Stromal cell of bone marrow (primary cell): ENCODE measurements at regions not wholly inside any gene's neighbourhood (a gene's known extent, or its start where the extent isn't known, plus 50 kb on each side); places are given as distances from the start of the nearest gene placed in this dataset.

Source experiments
- DNase-seq: peaks from one replicate; pipeline ENCODE4 v3.0.0-alpha.2; 2012; ENCODE audit warnings: low read depth

DNA sequence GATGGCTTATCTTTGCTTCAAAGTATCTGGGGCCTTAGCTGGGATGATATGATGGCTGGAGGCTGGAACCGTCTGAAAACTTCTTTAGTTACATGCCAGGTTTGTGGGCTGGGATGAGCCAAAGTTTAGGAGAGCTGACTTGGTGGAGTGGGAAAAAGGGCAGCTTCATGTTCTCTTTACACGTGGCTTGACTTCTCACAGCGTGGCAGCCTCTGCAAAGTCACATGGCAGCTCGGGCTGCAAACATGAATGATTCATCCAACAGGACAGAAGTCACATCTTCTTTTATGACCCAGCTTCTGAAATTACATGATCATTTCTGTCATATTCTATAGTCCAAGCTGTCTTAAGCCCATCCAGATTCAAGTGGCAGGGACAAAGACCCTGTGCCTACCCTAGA, 176.0 kb downstream of the OLFM4 start:
- DNase-seq, result no peak

DNA sequence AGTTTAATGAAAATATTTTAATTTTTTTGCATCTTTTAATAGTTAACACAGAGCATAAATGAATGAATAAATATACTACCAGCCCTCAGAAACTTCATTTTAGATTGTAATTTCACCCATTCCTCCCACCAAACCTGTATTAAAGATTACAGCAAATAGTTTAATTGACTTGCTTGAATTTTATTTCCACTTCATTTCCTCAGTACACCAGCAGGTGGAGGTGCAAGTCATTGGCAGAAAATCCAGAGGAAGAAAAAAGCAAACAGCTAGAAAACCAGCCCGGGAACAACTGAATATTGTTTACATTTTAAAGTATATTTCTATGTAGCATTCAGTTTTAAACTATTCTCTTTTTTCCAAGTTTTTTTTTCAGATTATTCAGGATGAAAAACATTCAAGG, 177.8 kb downstream of the OLFM4 start:
- no peak for DNase-seq

DNA sequence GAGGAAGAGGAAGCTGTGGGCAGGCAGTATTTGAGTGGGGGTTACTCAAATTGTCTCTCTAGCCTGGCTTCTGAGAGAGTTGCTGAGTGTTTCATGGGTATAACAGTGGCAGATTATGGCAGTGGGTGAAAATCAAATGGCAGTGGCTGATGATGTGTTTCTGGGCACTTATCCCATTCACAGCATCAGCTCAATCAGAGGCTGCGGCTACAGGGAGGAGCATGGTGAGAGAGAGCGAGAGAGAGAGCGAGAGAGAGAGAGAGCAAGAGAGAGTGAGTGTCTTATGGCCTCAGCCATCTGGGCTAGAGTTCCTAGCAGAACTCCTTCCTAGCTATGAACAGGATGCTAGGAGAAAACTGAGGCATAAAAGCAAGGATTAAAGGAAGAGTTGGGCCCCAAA, 178.9 kb downstream of the OLFM4 start:
- DNase-seq, result no peak

DNA sequence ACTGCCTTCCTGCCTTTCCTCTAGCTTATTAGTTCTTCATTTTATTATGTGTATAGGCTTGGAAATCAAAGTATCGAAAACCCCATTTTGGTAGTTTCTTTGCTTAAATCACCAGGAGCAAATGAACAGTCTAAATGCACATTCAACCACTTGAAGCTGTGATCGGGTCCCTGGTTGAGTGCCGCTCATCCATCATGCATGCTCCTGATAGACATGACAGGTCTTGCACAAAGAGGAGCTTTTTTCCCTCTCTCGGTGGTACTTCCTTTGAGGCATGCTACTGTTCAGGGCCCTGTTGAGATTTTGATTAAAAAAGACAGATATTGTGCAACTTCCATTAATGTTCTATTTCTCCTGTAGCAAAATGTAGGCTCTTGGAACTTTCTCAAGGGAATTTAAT, 185.8 kb downstream of the OLFM4 start:
- no peak for DNase-seq

DNA sequence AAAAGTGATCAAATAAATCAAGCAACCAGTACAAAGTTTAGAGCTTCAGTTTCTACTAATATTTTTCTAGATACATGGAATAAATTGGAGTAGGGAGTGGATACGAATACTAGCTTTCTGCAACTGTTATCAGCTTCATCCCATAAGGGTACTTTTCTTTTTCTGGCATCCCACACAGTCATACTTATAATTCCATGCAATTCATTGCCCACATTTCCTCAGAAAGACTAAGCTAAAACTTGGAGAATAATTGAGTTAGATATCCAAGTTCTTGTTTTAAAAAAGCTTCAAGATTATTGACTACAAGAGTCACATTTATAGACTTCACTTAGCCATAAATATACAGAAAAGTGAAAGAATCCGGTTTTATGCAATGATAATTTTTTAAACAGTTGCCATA, 186.9 kb downstream of the OLFM4 start:
- DNase-seq, result no peak

DNA sequence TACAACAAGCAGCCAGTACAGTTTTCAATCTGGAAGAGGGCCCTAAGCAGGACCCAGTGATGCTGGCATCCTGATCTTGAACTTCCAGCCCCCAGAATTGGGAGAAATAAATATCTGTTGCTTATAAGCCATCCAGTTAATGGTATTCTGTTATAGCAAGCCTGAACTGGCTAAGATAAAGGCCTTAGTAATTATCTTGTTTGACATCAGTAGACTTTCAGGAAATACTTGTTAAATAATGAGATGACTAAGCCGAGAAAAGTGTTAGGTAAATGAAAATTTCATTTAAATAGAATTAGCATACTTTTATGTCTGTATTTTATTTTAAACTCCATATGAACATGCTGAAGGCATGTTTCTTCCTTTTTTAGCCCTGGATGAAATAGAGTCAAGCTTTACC, 188.2 kb downstream of the OLFM4 start:
- no peak for DNase-seq

DNA sequence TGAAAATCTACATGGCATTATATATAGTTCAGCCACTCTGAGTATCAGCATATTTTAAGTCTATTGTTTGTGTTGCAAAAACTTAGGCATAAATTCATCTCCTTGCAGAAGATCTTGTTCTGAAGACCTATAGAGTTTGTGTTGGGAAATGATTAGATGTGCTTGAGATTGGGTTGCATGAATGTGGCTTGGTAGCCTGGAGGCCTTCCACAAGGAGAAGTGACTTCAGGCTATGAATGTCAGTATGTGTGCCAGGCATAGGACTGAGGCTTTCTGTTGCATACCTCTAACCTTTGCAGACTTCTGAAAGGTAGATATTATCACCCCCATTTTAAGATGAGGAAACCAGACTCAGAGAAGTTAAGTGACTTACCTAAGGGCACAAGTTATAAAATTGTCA, 188.6 kb downstream of the OLFM4 start:
- DNase-seq, result no peak

DNA sequence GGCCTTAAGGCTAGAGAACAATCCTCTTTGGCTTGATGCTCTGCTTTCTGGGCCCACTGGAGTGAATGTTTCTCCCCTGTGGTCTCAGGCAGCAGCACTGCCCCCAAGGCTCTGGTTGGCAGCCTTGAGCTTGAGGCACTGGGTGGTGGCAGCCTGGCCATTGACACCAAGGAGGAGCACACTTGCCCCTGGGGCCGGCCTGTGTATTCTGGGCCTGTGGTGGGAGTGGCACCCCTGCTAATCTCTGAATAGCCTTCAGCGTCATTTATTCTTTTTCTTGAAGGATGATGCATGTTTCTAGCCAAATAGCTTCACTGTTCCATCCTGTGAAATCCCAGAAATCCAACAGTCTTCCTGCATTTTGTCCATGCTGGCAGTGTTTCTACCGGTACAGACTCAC, 191.4 kb downstream of the OLFM4 start:
- DNase-seq, result no peak

DNA sequence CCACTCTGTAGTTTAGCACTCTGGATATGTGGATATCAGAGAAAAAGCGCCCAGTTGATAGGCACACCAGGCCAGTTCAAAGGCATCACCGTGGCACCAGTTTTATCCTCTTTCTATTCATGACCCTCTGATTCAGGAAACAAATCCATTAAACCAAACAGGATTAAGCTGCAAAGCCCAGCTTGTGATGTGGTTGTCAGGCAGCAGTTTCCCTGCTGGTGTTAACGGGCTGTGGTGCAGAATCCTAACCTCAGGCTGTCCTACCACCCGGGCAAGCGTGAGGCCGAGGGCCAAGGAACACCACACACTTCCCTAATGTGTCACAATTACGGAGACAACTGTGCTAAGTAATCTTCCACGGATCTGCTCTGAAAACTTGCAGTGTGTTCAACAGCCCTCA, 209.1 kb downstream of the OLFM4 start:
- DNase-seq, result no peak

DNA sequence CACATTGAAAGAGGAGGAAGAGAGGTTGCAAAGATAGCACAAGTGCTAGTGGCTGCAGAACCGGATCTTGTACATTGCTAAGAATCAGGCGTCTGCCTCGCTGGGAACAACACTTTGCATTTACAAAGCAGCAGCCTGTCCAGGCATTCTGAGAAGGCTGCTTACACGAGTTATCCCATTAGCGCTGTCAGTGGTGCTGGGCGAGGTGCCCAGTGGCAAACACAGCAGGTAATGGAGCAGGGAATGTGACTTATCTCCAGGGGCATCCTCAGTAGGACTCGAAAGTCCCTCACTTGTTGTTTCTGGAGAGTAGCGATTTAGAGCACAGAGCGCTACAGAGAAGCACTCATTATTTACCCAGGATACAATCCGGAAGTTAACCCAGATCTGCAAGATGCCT, 209.6 kb downstream of the OLFM4 start:
- no peak for DNase-seq

DNA sequence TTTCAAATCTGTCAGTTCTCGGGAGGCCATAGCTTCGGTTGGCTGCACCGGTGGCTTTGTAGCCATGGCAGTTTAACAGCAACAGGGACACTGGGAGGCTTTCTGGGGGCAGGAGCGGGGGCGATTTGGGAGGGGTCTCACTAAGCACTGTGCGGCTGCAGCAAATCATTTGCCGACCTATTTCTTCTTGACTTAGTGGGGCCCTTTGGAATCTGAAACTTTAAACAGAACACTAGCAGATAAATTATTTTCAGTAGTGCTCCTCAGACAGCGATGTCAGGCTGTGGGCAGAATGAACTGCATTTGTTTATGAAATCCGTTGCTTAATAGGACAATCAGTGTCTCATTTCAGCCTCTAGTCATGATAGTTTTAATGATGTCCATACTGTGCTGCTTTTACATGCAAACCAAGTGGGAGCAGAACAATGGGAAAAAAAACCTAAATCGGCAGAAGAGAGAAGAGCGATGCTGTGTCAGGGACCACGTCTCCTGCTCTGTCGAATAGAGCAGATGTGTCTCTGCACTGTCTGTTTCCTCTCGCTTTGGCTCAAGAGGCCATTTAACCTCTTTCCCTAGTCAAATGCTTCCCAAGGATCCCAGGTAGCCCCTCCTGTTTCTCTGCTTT, 211.9 kb downstream of the OLFM4 start:
- DNase-seq, result no peak

DNA sequence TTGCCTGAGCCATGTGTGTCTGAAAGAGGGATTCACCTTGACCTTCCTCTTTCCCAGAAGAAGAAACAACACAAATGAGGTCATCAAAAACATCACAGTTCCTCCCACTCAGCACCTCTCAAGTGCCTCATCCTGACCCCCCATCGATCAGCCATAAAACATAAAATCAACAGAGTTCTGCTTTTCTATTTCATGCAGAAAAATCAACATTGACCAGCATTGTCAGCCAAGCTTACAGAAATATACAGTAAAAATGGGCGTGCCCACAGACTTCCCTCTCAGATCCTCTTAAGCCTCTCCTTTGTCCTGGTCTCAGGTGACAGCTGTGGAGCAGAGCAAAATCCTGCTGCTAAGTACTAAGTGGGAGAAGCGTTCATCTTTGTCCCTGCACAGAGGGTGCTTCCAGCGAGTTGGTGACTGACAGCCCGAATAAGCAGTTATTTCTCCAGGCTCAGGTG, 213.3 kb downstream of the OLFM4 start:
- no peak for DNase-seq

DNA sequence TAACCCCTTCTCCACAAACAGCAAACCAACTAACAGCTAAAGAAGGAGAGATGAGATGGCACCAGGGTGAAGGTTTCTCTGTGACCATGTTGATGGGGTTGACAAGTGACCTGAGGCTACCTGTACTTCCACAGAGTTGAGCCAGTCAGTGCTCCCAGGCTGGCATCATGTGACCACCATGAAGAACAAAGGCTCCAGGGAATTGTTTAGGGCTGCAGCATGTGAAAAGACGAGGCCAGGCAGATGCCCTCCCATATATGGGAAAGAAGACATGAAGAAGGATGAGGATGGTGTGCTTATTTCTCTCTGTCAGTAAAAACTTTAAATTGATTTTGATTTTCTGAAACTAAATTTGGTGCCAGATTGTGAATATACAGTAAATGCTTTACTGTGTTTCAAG, 220.6 kb downstream of the OLFM4 start:
- no peak for DNase-seq

DNA sequence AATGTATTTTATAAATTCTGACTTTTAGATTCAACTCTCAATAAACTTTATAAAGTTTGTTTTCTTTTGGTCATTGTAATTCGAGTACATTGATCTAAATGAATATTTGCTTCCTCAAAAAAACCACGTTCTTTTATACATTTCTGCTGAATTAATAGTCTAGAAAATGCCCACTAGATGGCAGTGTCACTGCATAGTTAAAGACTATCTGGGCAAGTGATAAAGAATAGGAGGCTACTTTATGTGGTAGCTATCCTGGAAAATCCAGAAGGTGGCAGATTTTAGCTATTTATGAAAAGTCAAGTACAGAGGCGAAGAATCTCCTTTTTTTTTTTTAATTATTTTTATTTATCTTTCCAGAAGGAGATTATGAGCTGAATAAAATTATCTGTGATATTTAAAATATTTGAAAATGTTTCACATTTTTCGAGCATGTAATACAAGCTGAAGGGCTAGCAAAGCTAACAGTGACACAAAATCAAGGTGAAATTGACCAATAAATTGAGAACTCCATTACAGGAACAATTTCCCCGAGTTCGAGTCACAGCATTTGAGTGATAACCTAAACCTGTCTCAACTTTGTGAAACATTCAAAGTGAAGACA, 221.8 kb downstream of the OLFM4 start:
- DNase-seq, result peak; percentile 59

DNA sequence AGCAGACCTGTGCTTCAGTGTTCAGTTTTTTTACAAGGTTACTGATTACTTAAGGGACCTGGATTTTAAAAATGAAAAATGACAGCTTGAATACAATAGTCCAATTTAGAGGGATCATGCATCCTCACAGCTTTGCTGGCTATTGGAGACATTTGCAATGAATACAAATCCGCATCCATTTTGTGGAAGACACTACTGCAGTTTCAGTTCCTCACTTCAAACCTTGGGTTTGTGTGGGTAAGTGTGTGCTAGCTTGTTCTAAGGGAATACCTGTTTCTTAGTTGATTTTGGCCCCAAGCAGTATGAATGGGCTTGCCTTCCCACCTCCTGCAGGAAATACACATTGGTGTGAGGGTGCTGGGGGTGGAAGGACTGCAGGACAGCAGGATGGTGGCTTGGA, 222.4 kb downstream of the OLFM4 start:
- DNase-seq, result no peak

DNA sequence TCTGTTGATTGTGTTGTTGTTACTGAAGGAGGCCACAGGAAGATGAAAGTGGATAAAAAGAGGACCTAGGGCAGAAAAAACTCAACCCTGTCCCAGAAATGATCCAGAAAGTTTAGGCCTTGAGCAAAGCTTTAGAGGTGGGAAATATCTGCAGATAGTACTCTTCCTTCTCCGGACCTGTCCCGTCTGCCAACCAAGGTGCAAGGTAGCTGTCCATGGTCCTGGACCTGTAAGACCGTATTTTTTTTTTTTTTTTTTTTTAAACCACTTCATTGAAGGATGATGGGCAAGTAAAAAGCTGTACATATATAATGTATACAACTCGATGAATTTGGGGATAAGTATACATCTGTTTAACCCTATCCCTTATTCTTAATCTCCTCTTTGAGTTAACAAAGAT, 225.9 kb downstream of the OLFM4 start:
- DNase-seq, result no peak

DNA sequence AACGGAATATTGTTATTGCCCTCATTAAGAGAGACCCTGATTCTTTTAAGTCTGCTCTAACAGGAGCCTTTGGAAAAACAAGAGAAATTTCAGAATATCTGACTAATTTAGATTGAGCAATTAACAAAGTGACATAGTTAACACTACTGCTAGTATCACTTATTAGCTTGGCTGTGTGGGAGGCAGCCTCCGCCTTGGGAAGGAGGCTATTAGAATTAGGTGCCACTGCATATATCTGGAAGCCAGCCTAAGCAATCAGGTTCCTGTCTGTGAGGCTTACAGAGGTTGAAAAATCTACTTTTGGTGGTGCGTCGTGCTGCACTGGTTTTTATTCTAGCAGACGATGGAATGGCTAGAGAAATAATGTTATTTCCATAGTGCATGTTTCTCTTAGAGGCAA, 227.2 kb downstream of the OLFM4 start:
- no peak for DNase-seq

DNA sequence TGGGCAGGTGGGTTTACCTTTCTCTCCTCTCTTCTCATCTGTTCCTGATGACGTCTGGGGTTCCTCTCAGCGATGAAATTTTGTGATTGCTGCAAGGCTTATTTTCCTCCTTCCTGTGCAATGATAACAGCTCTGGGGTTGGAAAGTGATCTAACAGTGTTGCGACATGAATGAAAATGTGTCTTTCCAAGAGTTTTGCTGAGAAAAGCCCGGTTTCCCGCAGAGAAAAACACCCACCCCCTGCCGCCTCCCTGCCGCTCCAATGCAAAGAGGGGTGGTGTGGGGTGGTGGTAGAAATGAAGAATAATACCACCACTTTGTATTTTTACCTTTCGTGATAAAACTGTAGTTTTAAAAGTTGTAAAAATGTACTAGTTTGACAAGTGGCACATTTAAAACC, 232.0 kb downstream of the OLFM4 start:
- DNase-seq, result no peak

DNA sequence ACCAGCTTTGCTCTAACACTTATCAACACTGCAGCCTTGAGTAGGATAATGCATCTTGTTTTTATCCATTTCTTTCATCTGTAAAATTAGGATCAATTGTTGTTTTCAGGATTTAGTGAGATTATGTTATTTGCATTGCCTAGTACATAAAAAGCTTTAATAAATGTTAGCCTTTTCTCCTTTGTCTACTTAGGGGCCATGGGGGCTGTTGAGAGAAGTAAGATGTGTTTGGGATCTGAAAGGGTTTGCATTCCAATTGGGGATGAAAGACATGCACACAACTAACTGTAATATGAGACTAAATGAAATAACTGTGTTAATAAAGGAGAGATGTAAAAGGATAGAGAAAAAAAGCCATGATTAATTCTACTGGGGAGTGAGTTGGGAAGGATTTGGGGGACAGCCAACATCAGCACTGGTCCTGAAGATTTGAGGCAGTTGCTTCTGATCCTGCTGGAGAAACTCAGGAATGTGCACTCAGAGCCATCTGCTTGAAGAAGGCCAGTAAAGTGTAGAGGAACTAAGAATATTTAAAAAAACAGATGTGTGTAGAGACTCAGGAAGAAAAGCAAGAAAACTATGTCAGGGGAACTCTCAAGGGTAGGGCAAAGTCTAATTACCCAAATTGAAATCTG, 236.3 kb downstream of the OLFM4 start:
- no peak for DNase-seq

DNA sequence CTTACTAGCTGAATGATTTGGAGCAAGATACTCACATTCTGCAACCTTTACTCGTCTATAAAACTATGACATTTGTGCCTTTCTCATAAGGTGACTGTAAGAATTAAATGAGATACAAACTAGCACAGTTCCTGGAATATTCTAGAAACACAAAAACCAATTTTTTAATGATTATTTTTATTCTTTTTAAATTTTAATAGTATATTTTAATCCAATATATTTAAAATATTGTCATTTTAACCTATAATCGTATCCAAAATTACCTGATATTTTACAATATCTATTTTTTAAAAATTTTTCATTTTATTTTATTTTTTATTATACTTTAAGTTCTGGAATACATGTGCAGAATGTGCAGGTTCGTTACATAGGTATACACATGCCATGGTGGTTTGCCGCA, 238.1 kb downstream of the OLFM4 start:
- DNase-seq, result no peak

DNA sequence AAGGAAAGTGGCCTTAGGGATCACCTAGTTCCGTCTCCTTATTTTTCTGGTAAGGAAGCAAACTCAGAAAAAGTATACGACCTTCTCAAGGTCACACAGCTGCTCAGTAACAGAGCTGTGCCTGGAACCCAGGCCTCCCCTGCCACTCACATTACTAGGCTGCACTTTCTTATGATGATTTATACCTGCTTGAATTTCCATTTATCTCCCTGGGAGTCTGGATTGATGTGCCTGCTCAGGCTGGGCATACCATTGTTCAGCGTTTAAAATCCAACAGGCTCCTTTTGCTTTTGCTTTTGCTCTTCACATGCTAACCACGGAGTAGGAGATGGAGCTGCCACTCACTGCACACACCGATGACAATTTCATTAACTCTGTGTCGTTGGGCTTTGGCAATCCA, 241.0 kb downstream of the OLFM4 start:
- DNase-seq, result no peak

DNA sequence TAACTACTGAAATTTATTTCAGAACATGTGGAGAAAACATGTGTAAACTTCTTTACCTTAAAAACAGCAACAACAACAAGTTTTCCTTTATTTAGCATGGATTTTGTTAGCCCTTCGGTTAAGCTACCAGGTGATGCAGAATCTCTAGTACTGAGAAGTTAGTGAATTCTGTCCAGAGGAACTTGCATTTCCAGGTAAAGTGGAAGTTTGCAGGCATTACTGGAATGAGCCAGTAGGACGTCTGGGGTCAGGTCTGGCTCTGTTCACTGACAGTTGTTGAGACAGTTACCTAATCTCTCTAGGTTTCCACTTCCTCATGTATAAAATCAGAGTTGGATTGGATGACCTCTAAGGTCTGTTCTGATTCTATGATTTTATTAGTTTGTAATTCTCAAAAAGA, 244.3 kb downstream of the OLFM4 start:
- no peak for DNase-seq

DNA sequence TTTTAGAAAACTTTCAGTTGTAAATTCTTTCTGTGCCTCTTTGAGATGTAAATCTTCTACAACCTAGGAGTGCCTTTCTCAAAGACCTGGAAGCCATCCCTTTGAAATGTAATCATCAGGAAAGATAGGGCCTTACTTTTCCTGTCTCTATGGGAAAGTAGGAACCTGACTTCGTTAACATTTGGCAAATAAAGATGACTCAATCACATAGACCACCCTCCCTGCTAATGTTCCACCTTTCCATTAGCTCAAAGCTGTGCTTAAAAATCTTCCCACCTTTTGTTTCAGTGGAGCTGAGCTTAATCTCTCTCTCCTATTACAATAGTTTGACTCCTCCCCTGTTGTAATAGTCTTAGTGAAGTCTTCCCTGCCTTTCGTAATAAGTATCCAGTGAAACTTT, 247.7 kb downstream of the OLFM4 start:
- no peak for DNase-seq

DNA sequence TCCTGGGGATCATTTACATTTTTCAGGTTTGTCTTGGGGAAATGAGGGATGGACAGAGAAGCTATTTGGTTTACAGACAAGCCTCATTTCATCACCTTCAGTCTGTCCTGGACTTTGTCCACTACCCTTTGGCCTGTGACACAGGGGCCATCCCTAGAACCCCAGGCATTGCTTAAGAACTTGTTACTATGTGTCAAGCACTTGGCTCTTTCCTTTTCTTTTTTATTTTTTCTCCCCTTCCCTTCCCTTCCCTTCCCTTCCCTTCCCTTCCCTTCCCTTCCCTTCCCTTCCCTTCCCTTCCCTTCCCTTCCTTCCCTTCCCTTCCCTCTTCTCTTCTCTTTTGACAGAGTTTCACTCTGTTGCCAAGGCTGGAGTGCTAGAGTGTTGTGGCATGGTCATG, 253.1 kb downstream of the OLFM4 start:
- DNase-seq, result no peak
